Ovary (tissue), 7 donors: ENCODE measurements at regions not wholly inside any gene's neighbourhood (a gene's known extent, or its start where the extent isn't known, plus 50 kb on each side); places are given as distances from the start of the nearest gene placed in this dataset.

ENCODE experiments used
- DNase-seq, 5 donors: peaks; one replicate each; pipeline ENCODE4 v3.0.0-alpha.2; 2019 to 2020
- H3K27ac ChIP-seq, 2 donors: fragments of 200-600 bp; one replicate each; pipeline versions ENCODE4 v1.5.1 to v1.8.0; 2019 to 2022
- H3K27me3 ChIP-seq: fragments of 200-600 bp; one replicate; pipeline ENCODE4 v1.8.0; 2022
- H3K36me3 ChIP-seq: fragments of 200-600 bp; sonication (generic); one replicate; pipeline ENCODE4 v1.5.1; 2019
- H3K4me1 ChIP-seq: one replicate; pipeline ENCODE4 v1.8.1; 2013; ENCODE audit warnings: mild to moderate bottlenecking, moderate library complexity; ENCODE audit not compliant: insufficient read depth
- H3K4me3 ChIP-seq: fragments of 200-600 bp; sonication (generic); one replicate; pipeline ENCODE4 v1.5.1; 2017
- H3K9me3 ChIP-seq, 2 donors: fragments of 200-600 bp in 1 of 2; sonication (generic) in 1 of 2; one replicate each; pipeline versions ENCODE4 v1.5.1 to v1.8.1; 2013 to 2019; ENCODE audit warnings: mild to moderate bottlenecking in 1 of 2, moderate library complexity in 1 of 2
- EP300 ChIP-seq: sonication (generic); formaldehyde crosslinking; IDR thresholded peaks from one replicate; pipeline ENCODE4 v1.6.1; 2017; ENCODE audit warnings: antibody characterized with exemption
- POLR2A ChIP-seq: fragments of 450-650 bp; IDR thresholded peaks from one replicate; pipeline ENCODE4 v1.6.1; 2017; ENCODE audit warnings: antibody characterized with exemption, mild to moderate bottlenecking, moderate library complexity
- whole genome bisulfite sequencing, 3 donors: extraction: QIAGEN DNeasy Blood & Tissue Kit in 1 of 3; methylation state at CpG; one replicate each; pipeline versions ENCODE4 v1.1.5 to v1.1.7; 2013 to 2017; 5-methylcytosine and 5-hydroxymethylcytosine counted together
- intact Hi-C, 4 donors: fragments of 100-400 bp; cut with DNase I; formaldehyde crosslinking; loops; one replicate each; pipeline versions ENCODE4 v1.11.0 to v1.15.1; 2022 to 2023
- TF ChIP-seq, protein P1 (sequence below), 3 donors: fragments of 450-650 bp in 2 of 3; fragments of 200-600 bp in 1 of 3; IDR thresholded peaks; one replicate each; pipeline versions ENCODE4 v1.5.1 to v1.8.0; 2016 to 2022; ENCODE audit warnings: antibody characterized with exemption in 3 of 3, mild to moderate bottlenecking in 1 of 3
- donor health status: DM: no; HTN: no; CAD: no; lungs with moderate emphysema.
- donor health status: DM: no; HTN: no; CAD: no.
- donor health status: Bipolar disorder and iron deficiency.
- donor health status: DM: no; HTN: no; CAD: no.
- donor health status: DM: yes; HTN: yes; CAD: no.

DNA sequence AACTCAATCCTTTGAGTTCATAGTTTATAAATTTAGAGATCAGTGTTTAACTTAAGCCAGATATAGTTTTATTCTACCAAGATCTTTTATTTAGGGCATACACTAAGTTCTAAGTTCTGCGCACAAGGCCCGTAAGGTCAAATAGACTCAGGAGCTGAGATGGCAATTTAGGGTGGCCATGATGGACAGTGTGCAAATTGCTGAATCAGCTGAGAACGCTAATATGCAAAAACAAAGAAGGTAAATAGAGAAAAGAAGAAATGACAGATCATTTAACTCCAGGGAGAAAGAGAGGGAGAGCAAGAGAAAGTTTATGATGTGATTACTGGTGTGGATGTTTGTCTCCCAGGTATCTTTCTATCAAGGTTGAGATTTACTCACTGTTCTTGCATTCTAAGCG, 678.5 kb downstream of the OTOL1 start:
- 66 to 82% (median 71%) methylated on average over 4 of the region's 4 CpGs for WGBS, 3 donors
- H3K36me3 ChIP-seq, result no peaks in the 10 kb centered on the region

DNA sequence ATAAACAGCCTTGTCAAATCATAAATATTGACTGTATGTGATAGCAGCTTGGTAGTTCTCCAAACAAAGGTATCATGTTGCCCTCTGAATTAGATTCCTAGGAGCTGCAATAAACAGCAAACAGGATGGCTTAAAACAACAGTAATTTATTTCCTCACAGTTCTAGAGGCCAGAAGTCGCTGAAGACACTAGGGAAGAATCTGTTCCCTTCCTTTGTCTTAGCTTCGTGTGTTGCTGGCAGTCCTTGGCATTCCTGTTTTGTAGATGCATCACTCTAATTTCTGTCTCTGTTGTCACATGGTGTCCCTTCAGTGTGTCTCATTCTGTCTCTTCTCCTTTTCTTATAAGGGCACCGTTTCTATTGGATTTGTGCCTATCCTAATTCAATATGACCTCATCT, 679.3 kb downstream of the OTOL1 start:
- intact Hi-C loops, result no loop called here
- TF ChIP-seq, protein P1, sequence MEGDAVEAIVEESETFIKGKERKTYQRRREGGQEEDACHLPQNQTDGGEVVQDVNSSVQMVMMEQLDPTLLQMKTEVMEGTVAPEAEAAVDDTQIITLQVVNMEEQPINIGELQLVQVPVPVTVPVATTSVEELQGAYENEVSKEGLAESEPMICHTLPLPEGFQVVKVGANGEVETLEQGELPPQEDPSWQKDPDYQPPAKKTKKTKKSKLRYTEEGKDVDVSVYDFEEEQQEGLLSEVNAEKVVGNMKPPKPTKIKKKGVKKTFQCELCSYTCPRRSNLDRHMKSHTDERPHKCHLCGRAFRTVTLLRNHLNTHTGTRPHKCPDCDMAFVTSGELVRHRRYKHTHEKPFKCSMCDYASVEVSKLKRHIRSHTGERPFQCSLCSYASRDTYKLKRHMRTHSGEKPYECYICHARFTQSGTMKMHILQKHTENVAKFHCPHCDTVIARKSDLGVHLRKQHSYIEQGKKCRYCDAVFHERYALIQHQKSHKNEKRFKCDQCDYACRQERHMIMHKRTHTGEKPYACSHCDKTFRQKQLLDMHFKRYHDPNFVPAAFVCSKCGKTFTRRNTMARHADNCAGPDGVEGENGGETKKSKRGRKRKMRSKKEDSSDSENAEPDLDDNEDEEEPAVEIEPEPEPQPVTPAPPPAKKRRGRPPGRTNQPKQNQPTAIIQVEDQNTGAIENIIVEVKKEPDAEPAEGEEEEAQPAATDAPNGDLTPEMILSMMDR (IDR thresholded peaks at IDR 0.05), result no peak
- TF ChIP-seq POLR2A, result no peak
- TF ChIP-seq EP300, result no peak

More for the DNA sequence above, 678.5 kb downstream of the OTOL1 start:
- Histone ChIP-seq H3K27ac (no peak overlapping the region), H3K27me3 (peaks cover 4% of the 10 kb centered on the region), H3K4me3 (no peak overlapping the region), H3K9me3 (no peaks in the 10 kb centered on the region), H3K4me1 (no peaks in the 10 kb centered on the region)
- TF ChIP-seq EP300, result no peak
- TF ChIP-seq POLR2A, result no peak
- TF ChIP-seq, protein P1 (IDR thresholded peaks at IDR 0.05), result no peak
- DNase-seq, result no peak
- intact Hi-C loops, result no loop called here

DNA sequence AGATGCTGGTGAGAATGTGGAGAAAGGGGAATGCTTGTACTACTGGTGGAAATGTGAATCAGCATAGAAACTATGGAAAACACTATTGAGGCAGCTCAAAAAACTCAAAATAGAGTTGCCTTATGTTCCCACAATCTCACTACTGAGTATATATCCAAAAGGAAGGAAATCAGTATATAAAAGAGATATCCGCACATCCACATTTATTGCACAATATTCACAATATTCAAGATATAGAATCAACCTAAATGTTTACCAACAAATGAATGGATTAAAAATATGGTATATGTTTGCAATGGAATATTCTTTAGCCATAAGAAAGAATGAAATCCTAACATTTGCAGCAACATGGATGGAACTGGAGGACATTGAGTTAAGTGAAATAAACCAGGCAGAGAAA, 686.8 kb downstream of the OTOL1 start:
- no peak for DNase-seq
- intact Hi-C loops, result no loop called here
- H3K4me3 ChIP-seq, result no peak overlapping the region
- H3K27ac ChIP-seq, result no peak overlapping the region
- H3K4me1 ChIP-seq, result no peaks in the 10 kb centered on the region
- WGBS, 3 donors, result 96 to 100% (median 97%) methylated on average over 1 of the region's 1 CpG
- H3K36me3 ChIP-seq, result no peaks in the 10 kb centered on the region
- H3K27me3 ChIP-seq, result peaks cover 4% of the 10 kb centered on the region
- H3K9me3 ChIP-seq, result no peaks in the 10 kb centered on the region
- TF ChIP-seq, protein P1 (IDR thresholded peaks at IDR 0.05), result no peak

More for the DNA sequence above, 679.3 kb downstream of the OTOL1 start:
- no peak overlapping the region for H3K27ac ChIP-seq
- H3K27me3 ChIP-seq, result peaks cover 4% of the 10 kb centered on the region
- H3K9me3 ChIP-seq, result no peaks in the 10 kb centered on the region
- H3K36me3 ChIP-seq, result no peaks in the 10 kb centered on the region
- no peaks in the 10 kb centered on the region for H3K4me1 ChIP-seq
- DNase-seq, result no peak
- H3K4me3 ChIP-seq, result no peak overlapping the region
- WGBS, 3 donors, result 9 to 37% (median 10%) methylated on average over 3 of the region's 3 CpGs

DNA sequence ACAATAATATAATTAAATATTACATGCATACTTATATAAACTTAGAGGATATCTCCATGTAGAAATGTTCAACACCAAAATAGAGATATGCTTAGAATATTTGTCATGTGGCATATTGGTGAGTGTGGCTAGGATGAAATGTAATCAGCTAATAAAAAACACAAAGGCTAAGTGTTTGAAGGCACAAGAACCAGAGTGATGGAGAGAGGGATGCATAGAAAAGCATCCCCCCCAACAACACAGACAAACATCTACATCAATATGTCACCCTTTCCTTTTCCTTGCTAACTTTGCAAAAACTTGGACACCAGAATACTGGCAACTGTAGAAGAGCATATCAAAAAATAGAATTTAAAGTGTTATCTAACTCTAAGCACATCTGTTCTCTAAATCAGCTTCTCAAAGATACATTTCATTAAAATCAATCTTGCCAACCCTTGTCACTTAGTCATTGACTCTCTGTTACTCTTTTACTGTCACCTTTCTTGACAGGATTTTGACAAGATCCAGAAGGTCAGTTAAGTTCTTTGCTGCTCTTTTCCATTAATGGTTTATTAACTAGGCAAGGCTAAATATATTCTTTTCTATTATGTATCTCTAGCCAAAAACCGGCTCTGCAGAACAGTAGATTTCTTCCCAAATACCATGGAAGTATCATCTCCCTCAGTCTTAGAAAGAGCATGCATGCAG, 695.9 kb downstream of the OTOL1 start:
- Histone ChIP-seq H3K9me3 (no peaks in the 10 kb centered on the region), H3K4me3 (no peak overlapping the region), H3K4me1 (no peaks in the 10 kb centered on the region), H3K36me3 (no peaks in the 10 kb centered on the region), H3K27ac (no peak overlapping the region), H3K27me3 (no peaks in the 10 kb centered on the region)
- no peak for DNase-seq
- intact Hi-C loops, result no loop called here
- TF ChIP-seq, protein P1 (IDR thresholded peaks at IDR 0.05), result no peak
- TF ChIP-seq POLR2A (no peak), EP300 (no peak)
- 16 to 23% (median 17%) methylated on average over 1 of the region's 1 CpG for WGBS, 3 donors
